Activated CD4-positive, alpha-beta T cell treated with anti-CD3 and anti-CD28 coated beads, Interleukin-2, amount 10 ng/mL, durations not matched to agents 7 days and 5 days (primary cell): ENCODE measurements at regions not wholly inside any gene's neighbourhood (a gene's known extent, or its start where the extent isn't known, plus 50 kb on each side); places are given as distances from the start of the nearest gene placed in this dataset.
A peak's percentile ranks its signal among the peaks of the same experiment; 100 is the strongest.

Experiments
- CTCF ChIA-PET: fragments of 350-600 bp; sonication (Branson Sonifier 250); formaldehyde crosslinking; loops from one replicate; lab custom pipeline; 2021; ENCODE audit warnings: antibody characterized with exemption; lab: Charles Lee
- POLR2A ChIA-PET: fragments of 350-600 bp; sonication (Branson Sonifier 250); formaldehyde crosslinking; loops from one replicate; lab custom pipeline; 2021; ENCODE audit warnings: antibody characterized with exemption; lab: Charles Lee
- DNase-seq: peaks from one replicate; pipeline ENCODE4 v3.0.0-alpha.2; 2020
- H3K27ac Mint-ChIP-seq: one replicate; pipeline ENCODE4 v1.8.0; 2021; ENCODE audit warnings: mild to moderate bottlenecking, moderate library complexity, mixed read lengths
- H3K27me3 Mint-ChIP-seq: one replicate; pipeline ENCODE4 v1.8.0; 2021; ENCODE audit warnings: mixed read lengths
- H3K36me3 Mint-ChIP-seq: one replicate; pipeline ENCODE4 v1.8.0; 2021; ENCODE audit warnings: low read depth, mixed read lengths
- H3K4me1 Mint-ChIP-seq: one replicate; pipeline ENCODE4 v1.8.0; 2021; ENCODE audit warnings: mixed read lengths
- H3K4me3 Mint-ChIP-seq: one replicate; pipeline ENCODE4 v1.8.0; 2021; ENCODE audit warnings: mild to moderate bottlenecking, moderate library complexity, mixed read lengths
- H3K9me3 Mint-ChIP-seq: one replicate; pipeline ENCODE4 v1.8.0; 2021; ENCODE audit warnings: mixed read lengths

DNA sequence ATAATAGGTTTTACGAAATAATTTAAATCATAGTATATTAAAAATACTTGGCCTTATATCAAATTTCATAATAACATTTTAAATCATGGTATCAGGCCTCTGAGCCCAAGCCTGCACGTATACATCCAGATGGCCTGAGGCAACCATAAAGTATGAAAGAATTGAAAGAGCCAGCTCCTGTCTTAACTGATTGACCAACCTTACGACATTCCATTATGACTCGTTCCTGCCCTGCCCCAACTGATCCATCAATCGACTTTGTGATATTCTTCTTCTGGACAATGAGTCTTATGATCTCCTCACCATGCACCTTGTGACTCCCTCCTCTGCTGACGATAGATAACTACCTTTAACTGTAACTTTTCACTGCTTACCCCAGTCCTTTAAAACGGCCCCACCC, 545.0 kb downstream of the MTRR start:
- DNase-seq, result no peak
- H3K9me3 Mint-ChIP-seq, result peaks cover 2% of the 10 kb centered on the region
- H3K4me3 Mint-ChIP-seq, result no peak overlapping the region
- H3K36me3 Mint-ChIP-seq, result no peaks in the 10 kb centered on the region
- ChIA-PET CTCF (no interaction called here), POLR2A (no interaction called here)
- H3K4me1 Mint-ChIP-seq, result no peaks in the 10 kb centered on the region
- no peaks in the 10 kb centered on the region for H3K27me3 Mint-ChIP-seq
- no peak overlapping the region for H3K27ac Mint-ChIP-seq

DNA sequence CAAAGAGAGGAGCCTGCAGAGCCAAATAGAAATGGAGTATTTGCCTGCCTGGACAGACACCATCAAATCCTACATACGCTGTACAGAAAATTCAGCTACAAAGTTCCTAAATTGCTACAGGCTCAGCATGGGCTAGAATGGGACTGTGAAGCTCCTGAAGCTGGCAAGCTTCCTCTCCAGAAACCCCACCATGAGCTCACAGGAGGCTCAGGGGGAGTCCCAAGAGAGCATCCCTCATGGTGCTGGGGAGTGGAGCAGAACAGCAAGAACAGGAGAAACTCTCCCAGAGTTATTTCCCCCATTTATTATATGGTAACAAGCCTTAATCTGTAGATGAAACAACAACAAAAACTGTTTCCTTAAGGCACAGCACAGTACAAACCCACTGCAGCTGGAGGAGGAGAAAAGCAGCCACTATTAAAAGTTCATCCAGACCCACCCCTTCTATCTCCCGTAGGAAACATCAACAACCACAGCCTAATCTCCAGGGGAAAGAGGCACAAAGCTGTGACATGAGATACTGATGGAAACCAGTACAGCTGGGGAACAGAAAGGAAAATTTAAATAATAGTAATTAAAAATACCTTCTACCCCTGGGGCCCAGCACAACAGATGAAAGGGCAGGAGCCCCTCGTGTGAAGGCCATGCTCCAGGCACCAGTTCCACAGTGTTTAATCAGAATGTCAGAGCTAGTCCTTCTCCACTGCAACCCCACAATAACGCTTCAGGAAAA, 548.5 kb downstream of the MTRR start:
- peaks cover 2% of the 10 kb centered on the region for H3K9me3 Mint-ChIP-seq
- H3K27ac Mint-ChIP-seq, result no peak overlapping the region
- H3K4me3 Mint-ChIP-seq, result no peak overlapping the region
- H3K27me3 Mint-ChIP-seq, result no peaks in the 10 kb centered on the region
- no peaks in the 10 kb centered on the region for H3K36me3 Mint-ChIP-seq
- no peak for DNase-seq
- H3K4me1 Mint-ChIP-seq, result no peaks in the 10 kb centered on the region
- ChIA-PET POLR2A (no interaction called here), CTCF (no interaction called here)

DNA sequence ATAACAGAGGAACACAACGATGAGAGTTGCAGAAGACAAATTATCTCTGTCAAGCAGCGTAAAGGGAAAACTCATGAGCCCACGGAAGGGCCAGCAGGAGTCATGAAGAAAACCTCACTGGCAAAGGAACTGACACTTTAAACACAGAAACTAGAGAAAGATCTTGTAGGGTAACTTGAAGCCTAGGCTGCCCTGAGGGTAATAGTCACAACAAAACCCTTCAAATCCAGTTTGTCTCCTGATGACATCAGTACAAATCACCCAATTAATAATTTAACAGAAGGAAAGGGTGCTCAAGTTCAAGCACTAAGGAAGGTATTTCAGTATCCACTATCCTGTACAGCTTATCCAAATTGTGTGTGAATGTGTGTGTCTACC, 549.1 kb downstream of the MTRR start:
- no peaks in the 10 kb centered on the region for H3K27me3 Mint-ChIP-seq
- no peaks in the 10 kb centered on the region for H3K4me1 Mint-ChIP-seq
- H3K27ac Mint-ChIP-seq, result no peak overlapping the region
- POLR2A ChIA-PET, result no interaction called here
- CTCF ChIA-PET, result no interaction called here
- no peaks in the 10 kb centered on the region for H3K36me3 Mint-ChIP-seq
- no peak overlapping the region for H3K4me3 Mint-ChIP-seq
- no peak for DNase-seq
- peaks cover 2% of the 10 kb centered on the region for H3K9me3 Mint-ChIP-seq

DNA sequence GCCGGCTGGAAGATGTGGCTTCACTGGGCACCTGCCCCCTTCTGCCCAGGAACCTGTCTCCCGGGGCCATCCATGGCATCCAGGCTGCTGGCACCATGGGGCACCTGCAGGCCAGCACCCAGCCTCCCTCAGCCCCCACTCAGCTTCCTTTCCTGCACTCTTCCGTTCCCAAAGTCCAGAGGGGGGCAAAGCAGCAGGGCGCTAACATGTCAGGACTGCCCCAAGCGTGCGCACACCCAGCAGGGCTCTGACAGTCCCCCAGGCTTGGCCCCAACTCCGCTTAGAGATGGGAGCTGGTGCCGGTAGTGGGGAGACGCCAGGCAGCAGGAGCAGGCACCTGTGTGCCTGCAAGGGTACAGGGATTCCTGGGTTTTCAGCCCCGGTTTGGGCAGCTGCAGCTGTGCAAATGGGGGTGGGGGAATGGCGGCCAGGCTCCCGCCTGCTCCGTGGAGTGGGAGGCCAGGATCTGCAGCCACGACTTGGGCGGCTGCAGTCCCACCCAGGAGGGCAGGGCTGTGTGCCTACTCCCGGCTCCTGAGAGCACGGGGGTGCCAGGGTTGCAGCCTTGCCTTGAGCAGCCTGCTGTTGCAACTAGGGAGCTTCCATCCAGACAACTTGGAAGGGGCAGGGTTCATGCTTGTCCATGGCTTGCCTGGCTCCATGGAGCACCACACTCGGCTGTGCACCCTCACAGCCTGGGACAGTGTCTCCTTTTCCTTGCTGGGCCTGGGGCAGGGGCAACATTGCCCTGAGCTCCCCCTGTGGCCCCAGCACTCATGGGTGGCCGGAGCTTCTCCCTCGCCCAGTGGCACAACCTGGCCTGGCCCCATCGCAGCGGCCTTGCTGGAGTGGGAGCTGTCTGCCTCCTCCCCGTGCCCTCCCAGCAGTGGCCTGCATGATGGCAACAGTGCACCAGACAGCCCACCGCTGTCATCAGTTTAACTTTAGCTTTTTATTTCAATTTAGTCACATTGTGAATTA, 561.1 kb downstream of the MTRR start:
- no peaks in the 10 kb centered on the region for H3K27me3 Mint-ChIP-seq
- H3K27ac Mint-ChIP-seq, result no peak overlapping the region
- no peak for DNase-seq
- H3K9me3 Mint-ChIP-seq, result no peaks in the 10 kb centered on the region
- CTCF ChIA-PET, result interaction anchor here (0.6 kb wide), 1 partner anchor 455 kb away, joined by 5 read pairs; no protein-coding TSS in a partner anchor
- POLR2A ChIA-PET, result no interaction called here
- no peak overlapping the region for H3K4me3 Mint-ChIP-seq
- H3K36me3 Mint-ChIP-seq, result no peaks in the 10 kb centered on the region
- no peaks in the 10 kb centered on the region for H3K4me1 Mint-ChIP-seq

DNA sequence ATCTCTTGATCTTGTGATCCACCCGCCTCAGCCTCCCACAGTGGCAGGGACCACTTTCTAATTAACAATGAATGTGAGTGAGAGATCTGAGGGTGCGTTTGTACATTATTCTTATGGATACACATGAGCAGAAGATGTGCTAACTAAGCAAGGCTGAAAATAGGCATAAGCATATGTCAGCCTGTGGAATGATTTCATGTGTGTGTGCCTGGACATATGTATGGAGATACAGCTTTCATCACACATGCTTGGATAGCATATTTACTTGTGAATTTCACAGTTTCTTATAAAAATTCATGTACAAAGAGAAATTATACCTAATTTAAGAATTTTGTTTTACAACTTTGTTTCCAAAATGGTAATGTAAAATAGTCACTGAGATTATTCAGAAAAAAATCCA, 565.6 kb downstream of the MTRR start:
- no peaks in the 10 kb centered on the region for H3K9me3 Mint-ChIP-seq
- H3K27ac Mint-ChIP-seq, result no peak overlapping the region
- DNase-seq, result no peak
- no peaks in the 10 kb centered on the region for H3K27me3 Mint-ChIP-seq
- CTCF ChIA-PET, result no interaction called here
- no peaks in the 10 kb centered on the region for H3K36me3 Mint-ChIP-seq
- POLR2A ChIA-PET, result no interaction called here
- no peaks in the 10 kb centered on the region for H3K4me1 Mint-ChIP-seq
- H3K4me3 Mint-ChIP-seq, result no peak overlapping the region

DNA sequence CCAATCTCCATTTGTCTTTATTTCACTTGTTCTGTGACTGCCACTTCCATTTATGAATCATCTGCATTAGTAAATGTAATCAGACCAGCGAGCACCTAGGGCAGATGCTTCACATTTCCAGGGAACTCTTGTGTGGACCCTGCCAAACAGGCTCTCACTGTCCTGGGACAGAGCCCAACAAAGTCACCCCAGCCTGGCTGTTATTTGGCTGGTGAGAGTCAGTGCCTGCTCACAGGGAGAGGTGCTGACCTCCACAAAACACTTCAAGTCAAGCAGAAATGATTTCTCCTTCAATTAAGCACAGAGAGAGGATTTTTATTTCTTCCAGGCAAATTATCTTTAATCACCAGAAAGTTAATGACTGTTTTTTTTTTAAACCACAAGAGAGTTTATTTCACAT, 568.0 kb downstream of the MTRR start:
- POLR2A ChIA-PET, result no interaction called here
- CTCF ChIA-PET, result no interaction called here
- Mint-ChIP-seq H3K9me3 (no peaks in the 10 kb centered on the region), H3K4me3 (no peak overlapping the region), H3K27me3 (no peaks in the 10 kb centered on the region), H3K36me3 (no peaks in the 10 kb centered on the region), H3K4me1 (no peaks in the 10 kb centered on the region), H3K27ac (no peak overlapping the region)
- DNase-seq, result no peak

DNA sequence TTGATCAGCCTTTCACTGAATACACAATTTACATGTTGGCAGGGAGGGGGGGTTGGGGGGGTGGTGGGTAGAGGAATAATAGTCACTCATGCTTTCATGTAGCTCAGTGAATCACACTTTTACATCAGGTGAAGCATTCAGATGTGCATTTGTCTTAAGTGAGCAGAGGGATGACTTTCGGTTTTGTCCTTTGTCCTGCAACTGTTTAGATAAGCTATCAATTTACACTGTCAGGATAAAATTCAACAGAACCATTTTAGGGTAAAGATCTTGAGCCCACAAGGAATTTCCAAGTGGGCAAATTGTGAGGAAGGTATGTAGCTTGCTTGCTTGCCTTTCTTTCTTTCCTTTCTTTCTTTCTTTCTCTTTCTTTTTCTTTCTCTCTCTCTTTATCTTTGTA, 576.2 kb downstream of the MTRR start:
- POLR2A ChIA-PET, result no interaction called here
- H3K27ac Mint-ChIP-seq, result no peak overlapping the region

DNA sequence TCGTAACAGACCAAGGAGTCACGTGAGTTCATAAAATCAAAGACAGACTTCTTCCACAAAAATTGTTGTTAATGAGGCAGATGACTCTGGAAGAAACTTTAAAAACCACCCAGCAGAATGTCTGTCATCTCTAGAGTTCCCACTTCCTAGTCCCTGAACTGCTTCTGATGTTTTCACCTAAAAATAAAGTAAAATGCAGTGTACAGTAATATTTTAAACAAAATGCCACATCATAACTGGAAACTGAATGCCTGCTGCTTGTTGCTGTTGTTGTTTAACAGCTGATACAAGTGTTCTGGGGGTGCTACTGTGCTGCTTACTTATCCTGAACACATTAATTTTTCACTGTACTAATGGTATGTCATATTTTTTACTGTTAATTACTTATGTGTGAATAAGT, 577.2 kb downstream of the MTRR start:
- H3K27me3 Mint-ChIP-seq, result no peaks in the 10 kb centered on the region
- H3K4me1 Mint-ChIP-seq, result no peaks in the 10 kb centered on the region
- ChIA-PET POLR2A (no interaction called here), CTCF (no interaction called here)
- H3K27ac Mint-ChIP-seq, result no peak overlapping the region
- no peak for DNase-seq
- peaks cover 2% of the 10 kb centered on the region for H3K9me3 Mint-ChIP-seq
- no peaks in the 10 kb centered on the region for H3K36me3 Mint-ChIP-seq
- no peak overlapping the region for H3K4me3 Mint-ChIP-seq

More for the DNA sequence above, 576.2 kb downstream of the MTRR start:
- H3K4me1 Mint-ChIP-seq, result no peaks in the 10 kb centered on the region
- no peak overlapping the region for H3K4me3 Mint-ChIP-seq
- no peaks in the 10 kb centered on the region for H3K27me3 Mint-ChIP-seq
- peaks cover 2% of the 10 kb centered on the region for H3K9me3 Mint-ChIP-seq
- CTCF ChIA-PET, result no interaction called here
- no peaks in the 10 kb centered on the region for H3K36me3 Mint-ChIP-seq
- DNase-seq, result no peak

DNA sequence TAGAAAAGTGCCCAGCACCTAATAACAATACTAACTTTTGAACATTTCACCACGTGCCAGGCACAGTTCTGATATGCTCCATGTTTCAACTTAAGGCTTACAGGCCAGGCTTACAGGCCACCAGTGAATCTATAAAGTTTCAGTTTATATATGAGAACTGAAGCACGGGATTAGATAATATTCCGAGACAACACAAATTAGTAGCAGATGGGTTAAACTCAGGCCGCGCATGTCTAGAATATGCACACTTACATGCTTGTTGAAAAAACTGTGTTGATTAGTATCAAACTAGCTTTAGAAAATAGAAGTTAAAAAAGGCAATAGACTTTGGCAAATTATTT, 587.9 kb downstream of the MTRR start:
- H3K27ac Mint-ChIP-seq, result peak overlapping the region; percentile 88
- peak overlapping the region; percentile 81 for H3K4me3 Mint-ChIP-seq
- H3K9me3 Mint-ChIP-seq, result no peaks in the 10 kb centered on the region
- ChIA-PET POLR2A (no interaction called here), CTCF (no interaction called here)
- H3K4me1 Mint-ChIP-seq, result peaks cover 25% of the 10 kb centered on the region
- no peaks in the 10 kb centered on the region for H3K36me3 Mint-ChIP-seq
- H3K27me3 Mint-ChIP-seq, result no peaks in the 10 kb centered on the region
- DNase-seq, result no peak

DNA sequence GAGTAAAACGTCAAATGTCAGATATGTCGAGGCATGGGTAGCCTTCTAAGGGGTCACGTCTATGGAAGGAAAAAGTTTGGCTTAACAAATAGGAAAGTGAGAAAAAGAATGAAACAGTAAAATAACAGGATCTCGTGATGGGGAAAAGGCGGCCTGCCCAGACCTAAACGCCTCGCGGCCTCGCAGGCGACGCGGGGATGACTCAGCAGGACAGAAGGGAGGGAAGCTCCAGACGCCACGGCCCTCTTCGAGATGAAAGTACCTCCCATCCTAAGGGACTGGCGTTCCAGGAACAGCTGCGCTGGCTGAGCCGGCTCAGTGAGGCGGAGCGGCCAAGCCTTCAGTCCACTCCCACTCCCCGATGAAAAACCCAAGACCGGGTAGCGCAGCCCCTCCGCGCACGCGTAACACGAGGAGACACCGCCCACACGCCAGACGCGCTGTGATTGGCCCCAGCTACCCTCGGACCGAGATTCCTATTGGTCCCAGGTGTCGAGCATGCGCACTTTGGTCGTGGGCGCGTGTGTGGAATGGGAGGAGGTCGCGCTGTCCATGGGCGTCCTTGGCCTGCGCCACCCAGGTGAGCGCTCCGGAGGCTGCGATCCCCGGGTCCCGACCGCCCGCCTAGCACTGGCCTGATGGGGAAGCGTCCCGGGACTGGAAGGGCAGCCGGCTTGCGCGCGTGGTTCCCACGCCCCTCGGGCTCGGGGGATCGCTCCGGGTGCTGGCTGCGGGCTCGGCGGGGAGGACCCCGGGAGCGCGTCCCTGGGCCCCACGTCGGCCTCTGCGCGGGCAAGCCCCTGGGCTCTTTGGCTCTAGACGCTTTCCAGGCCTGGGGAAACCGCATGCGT, 588.5 kb downstream of the MTRR start:
- peak overlapping the region; percentile 88 for H3K27ac Mint-ChIP-seq
- ChIA-PET CTCF (no interaction called here), POLR2A (no interaction called here)
- H3K36me3 Mint-ChIP-seq, result no peaks in the 10 kb centered on the region
- no peaks in the 10 kb centered on the region for H3K9me3 Mint-ChIP-seq
- H3K4me3 Mint-ChIP-seq, result peak overlapping the region; percentile 81
- H3K27me3 Mint-ChIP-seq, result no peaks in the 10 kb centered on the region
- DNase-seq, result peak; percentile 90
- peaks cover 25% of the 10 kb centered on the region for H3K4me1 Mint-ChIP-seq

DNA sequence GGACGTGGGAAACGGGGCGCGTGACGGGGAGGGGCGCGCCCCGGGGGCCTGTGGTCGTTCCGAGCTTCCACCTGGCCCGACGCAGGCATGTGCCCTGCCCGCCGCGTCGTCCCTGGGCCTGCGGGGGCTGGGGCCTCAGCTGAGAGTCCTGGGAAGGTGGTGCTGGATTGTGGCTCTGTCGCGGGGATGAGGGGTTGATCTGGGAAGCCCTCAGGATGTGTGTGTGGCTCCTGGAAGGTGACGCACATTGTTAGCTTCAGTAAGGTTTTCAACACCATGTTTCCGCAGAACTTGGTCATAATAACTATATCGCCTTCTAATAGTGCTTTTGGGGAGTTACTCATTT, 589.1 kb downstream of the MTRR start:
- Mint-ChIP-seq H3K27me3 (no peaks in the 10 kb centered on the region), H3K27ac (peak overlapping the region; percentile 85), H3K4me3 (peak overlapping the region; percentile 81), H3K36me3 (no peaks in the 10 kb centered on the region), H3K9me3 (no peaks in the 10 kb centered on the region), H3K4me1 (peaks cover 25% of the 10 kb centered on the region)
- ChIA-PET CTCF (no interaction called here), POLR2A (no interaction called here)
- no peak for DNase-seq

DNA sequence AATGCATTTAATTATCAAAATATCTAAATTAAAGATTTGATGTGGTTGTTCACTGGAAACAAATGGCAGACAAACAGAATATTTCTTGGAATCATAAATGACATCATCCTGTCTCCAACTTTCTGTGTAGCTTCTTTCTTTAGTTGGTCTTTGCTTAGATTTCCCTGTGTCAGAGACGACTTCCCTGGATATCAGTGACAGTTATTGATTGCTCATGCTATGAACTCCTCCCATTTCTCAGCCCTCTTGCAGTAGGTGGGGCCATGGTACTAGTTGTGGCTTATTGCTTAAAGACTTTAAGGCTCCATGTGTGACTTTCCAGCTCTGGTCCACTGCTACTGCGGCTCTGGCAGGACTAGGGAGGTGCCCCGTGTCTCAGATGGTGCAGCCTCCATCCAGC, 592.6 kb downstream of the MTRR start:
- POLR2A ChIA-PET, result no interaction called here
- CTCF ChIA-PET, result no interaction called here
- Mint-ChIP-seq H3K27ac (no peak overlapping the region), H3K4me3 (no peak overlapping the region), H3K9me3 (no peaks in the 10 kb centered on the region), H3K36me3 (no peaks in the 10 kb centered on the region), H3K27me3 (no peaks in the 10 kb centered on the region), H3K4me1 (peaks cover 18% of the 10 kb centered on the region)
- DNase-seq, result no peak

DNA sequence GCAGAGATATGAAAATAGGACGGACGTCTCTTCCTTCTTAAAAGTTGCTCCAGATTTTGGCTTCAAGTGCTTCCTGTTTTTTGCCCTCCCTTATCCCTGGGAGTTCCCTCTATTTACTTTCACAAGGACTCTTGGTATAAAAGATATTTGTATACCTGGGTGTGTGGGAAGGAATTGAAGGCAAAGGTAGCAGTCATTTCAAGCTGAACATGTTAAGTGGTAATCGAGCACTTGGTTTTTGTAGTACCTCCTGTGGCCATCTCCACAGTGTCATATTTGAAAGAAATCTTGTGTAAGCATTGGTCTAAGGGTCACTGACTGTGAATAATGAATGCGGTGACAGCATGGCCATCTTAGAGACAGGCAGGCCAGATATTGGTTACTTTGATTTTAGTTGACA, 593.6 kb downstream of the MTRR start:
- no peaks in the 10 kb centered on the region for H3K9me3 Mint-ChIP-seq
- POLR2A ChIA-PET, result no interaction called here
- no peak overlapping the region for H3K27ac Mint-ChIP-seq
- CTCF ChIA-PET, result no interaction called here
- H3K27me3 Mint-ChIP-seq, result no peaks in the 10 kb centered on the region
- no peak overlapping the region for H3K4me3 Mint-ChIP-seq
- H3K4me1 Mint-ChIP-seq, result peaks cover 10% of the 10 kb centered on the region
- no peaks in the 10 kb centered on the region for H3K36me3 Mint-ChIP-seq
- DNase-seq, result no peak
